Neural crest cell (in vitro differentiated cells): ENCODE measurements at regions not wholly inside any gene's neighbourhood (a gene's known extent, or its start where the extent isn't known, plus 50 kb on each side); places are given as distances from the start of the nearest gene placed in this dataset.
A peak's percentile ranks its signal among the peaks of the same experiment; 100 is the strongest.
"Not testable (repeated sequence)": the region's sequence is repeated elsewhere in the genome, so short reads cannot be mapped to it uniquely, and the experiment has no call there.

Experiments
- DNase-seq: peaks from one replicate; pipeline ENCODE4 v3.0.0; 2021; ENCODE audit warnings: low read depth, mixed read lengths, low spot score
- H3K27ac Mint-ChIP-seq: one replicate; pipeline ENCODE4 v1.8.0; 2021; ENCODE audit warnings: mild to moderate bottlenecking, mixed read lengths; ENCODE audit not compliant: unreplicated experiment
- H3K27me3 Mint-ChIP-seq: 2 replicates; pipeline ENCODE4 v1.8.0; 2021; ENCODE audit warnings: low read depth, mild to moderate bottlenecking, mixed read lengths
- H3K36me3 Mint-ChIP-seq: 2 replicates; pipeline ENCODE4 v1.8.0; 2021; ENCODE audit warnings: low read depth, mild to moderate bottlenecking, mixed read lengths
- H3K4me1 Mint-ChIP-seq: 2 replicates; pipeline ENCODE4 v1.8.0; 2021; ENCODE audit warnings: mixed read lengths
- H3K4me3 Mint-ChIP-seq: one replicate; pipeline ENCODE4 v1.8.0; 2021; ENCODE audit warnings: mild to moderate bottlenecking, mixed read lengths
- H3K9me3 Mint-ChIP-seq: 2 replicates; pipeline ENCODE4 v1.8.0; 2021; ENCODE audit warnings: mixed read lengths
- CTCF ChIP-seq: fragments of 200-600 bp; sonication (generic); conservative IDR thresholded peaks from 2 replicates; pipeline ENCODE4 v1.5.0; 2021; ENCODE audit warnings: antibody characterized with exemption, mild to moderate bottlenecking

- no peak overlapping the region for H3K27ac Mint-ChIP-seq
Observed at GRCh38 chr4:53705972-53706371, 114.7 kb upstream of the LNX1 start.

GRCh38 chr4:53705151-53705764 is 114.0 kb upstream of the LNX1 start:
- Mint-ChIP-seq H3K27ac (no peak overlapping the region), H3K4me1 (peaks cover 42% of the 10 kb centered on the region), H3K36me3 (no peaks in the 10 kb centered on the region), H3K4me3 (no peak overlapping the region), H3K27me3 (no peaks in the 10 kb centered on the region), H3K9me3 (peaks cover 6% of the 10 kb centered on the region)
- no peak for TF ChIP-seq CTCF
- DNase-seq, result no peak

More at GRCh38 chr4:53705972-53706371, 114.7 kb upstream of the LNX1 start:
- Mint-ChIP-seq H3K4me1 (peaks cover 42% of the 10 kb centered on the region), H3K4me3 (no peak overlapping the region), H3K36me3 (no peaks in the 10 kb centered on the region), H3K27me3 (no peaks in the 10 kb centered on the region), H3K9me3 (peaks cover 6% of the 10 kb centered on the region)
- no peak for TF ChIP-seq CTCF
- DNase-seq, result no peak

- H3K36me3 Mint-ChIP-seq, result no peaks in the 10 kb centered on the region
- H3K4me1 Mint-ChIP-seq, result peaks cover 42% of the 10 kb centered on the region
- no peaks in the 10 kb centered on the region for H3K27me3 Mint-ChIP-seq
- no peak for DNase-seq
- H3K9me3 Mint-ChIP-seq, result peaks cover 6% of the 10 kb centered on the region
- no peak overlapping the region for H3K27ac Mint-ChIP-seq
- no peak for TF ChIP-seq CTCF
- no peak overlapping the region for H3K4me3 Mint-ChIP-seq
Observed at GRCh38 chr4:53704329-53704728, 113.0 kb upstream of the LNX1 start.

GRCh38 chr4:53703267-53703655 is 112.0 kb upstream of the LNX1 start:
- DNase-seq, result no peak
- H3K9me3 Mint-ChIP-seq, result peaks cover 6% of the 10 kb centered on the region

GRCh38 chr4:53702334-53703266 is 111.3 kb upstream of the LNX1 start:
- H3K27ac Mint-ChIP-seq, result peak overlapping the region; percentile 83
- DNase-seq, result peak; percentile 57
- peak; percentile 19 for TF ChIP-seq CTCF
- H3K27me3 Mint-ChIP-seq, result no peaks in the 10 kb centered on the region
- peak overlapping the region; percentile 32 for H3K4me3 Mint-ChIP-seq
- H3K36me3 Mint-ChIP-seq, result no peaks in the 10 kb centered on the region
- peaks cover 2% of the 10 kb centered on the region for H3K9me3 Mint-ChIP-seq
- peaks cover 42% of the 10 kb centered on the region for H3K4me1 Mint-ChIP-seq

More at GRCh38 chr4:53703267-53703655, 112.0 kb upstream of the LNX1 start:
- H3K4me3 Mint-ChIP-seq, result peak overlapping the region; percentile 32
- TF ChIP-seq CTCF, result no peak
- H3K27ac Mint-ChIP-seq, result peak overlapping the region; percentile 24
- H3K36me3 Mint-ChIP-seq, result no peaks in the 10 kb centered on the region
- H3K27me3 Mint-ChIP-seq, result no peaks in the 10 kb centered on the region
- H3K4me1 Mint-ChIP-seq, result peaks cover 42% of the 10 kb centered on the region

GRCh38 chr4:53701260-53701659 is 110.0 kb upstream of the LNX1 start:
- not testable (repeated sequence) for H3K36me3 Mint-ChIP-seq, H3K27me3 Mint-ChIP-seq, H3K4me3 Mint-ChIP-seq, H3K9me3 Mint-ChIP-seq, DNase-seq
- peaks cover 45% of the 10 kb centered on the region for H3K4me1 Mint-ChIP-seq
- peak overlapping the region; percentile 91 for H3K27ac Mint-ChIP-seq

- not testable (repeated sequence) for DNase-seq, H3K9me3 Mint-ChIP-seq, H3K27me3 Mint-ChIP-seq, H3K27ac Mint-ChIP-seq, H3K36me3 Mint-ChIP-seq, H3K4me3 Mint-ChIP-seq
- peaks cover 31% of the 10 kb centered on the region for H3K4me1 Mint-ChIP-seq
Observed at GRCh38 chr4:53699310-53699709, 108.0 kb upstream of the LNX1 start.
